SK-N-SH (cell line): ENCODE measurements at regions not wholly inside any gene's neighbourhood (a gene's known extent, or its start where the extent isn't known, plus 50 kb on each side); places are given as distances from the start of the nearest gene placed in this dataset.

Experiments used
- CTCF ChIA-PET: fragments of 300-600, 350-600 bp; formaldehyde crosslinking; extraction: SDS; loops from one replicate; lab custom pipeline; 2021; lab: Yijun Ruan, JAX
- POLR2A ChIA-PET: fragments of 350-600 bp; sonication (Branson Sonifier 250); formaldehyde crosslinking; extraction: SDS; loops from one replicate; lab custom pipeline; 2020; ENCODE audit warnings: antibody characterized with exemption, inconsistent platforms; lab: Yijun Ruan, JAX
- DNase-seq: peaks from one replicate; pipeline ENCODE4 v3.0.0; 2012
- H2AFZ ChIP-seq: fragments of 200-600 bp; sonication (generic); 2 replicates; pipeline ENCODE4 v1.8.1; 2016; ENCODE audit warnings: antibody characterized with exemption, mild to moderate bottlenecking, low read depth
- H3F3A ChIP-seq: fragments of 200-600 bp; sonication (generic); replicated peaks from 2 replicates; pipeline ENCODE3; 2016; ENCODE audit warnings: antibody characterized with exemption, mild to moderate bottlenecking; ENCODE audit not compliant: insufficient read depth
- H3K27ac ChIP-seq, 2 experiments: fragments of 200-500 bp in 1 of 2; fragments of 200-600 bp in 1 of 2; sonication (Bioruptor generic) in 1 of 2; sonication (generic), shearing (Covaris generic) in 1 of 2; 2 replicates each; pipeline versions ENCODE4 v1.5.1 to v1.6.1; 2014 to 2016; ENCODE audit warnings: low read depth in 2 of 2, inconsistent platforms in 1 of 2, low read length in 1 of 2, mild to moderate bottlenecking in 1 of 2, mixed read lengths in 1 of 2
- H3K27me3 ChIP-seq: fragments of 200-600 bp; sonication (generic), shearing (Covaris generic); 2 replicates; pipeline ENCODE4 v1.6.1; 2016; ENCODE audit warnings: mixed run types; ENCODE audit not compliant: insufficient read depth
- H3K36me3 ChIP-seq, 2 experiments: fragments of 200-500 bp in 1 of 2; fragments of 200-600 bp in 1 of 2; sonication (Bioruptor generic) in 1 of 2; sonication (generic) in 1 of 2; replicated peaks in 1 of 2; 2 replicates each; pipeline versions ENCODE3 to v1.5.1; 2014 to 2016; ENCODE audit warnings: low read length in 1 of 2, mild to moderate bottlenecking in 1 of 2; ENCODE audit not compliant: insufficient read depth in 2 of 2, control insufficient read depth in 1 of 2
- H3K4me1 ChIP-seq, 2 experiments: fragments of 200-500 bp in 1 of 2; fragments of 200-600 bp in 1 of 2; sonication (Bioruptor generic) in 1 of 2; sonication (generic), shearing (Covaris generic) in 1 of 2; 2 replicates each; pipeline versions ENCODE4 v1.5.1 to v1.6.1; 2014 to 2016; ENCODE audit warnings: low read depth in 1 of 2, low read length in 1 of 2, mixed run types in 1 of 2; ENCODE audit not compliant: insufficient read depth in 2 of 2, control insufficient read depth in 1 of 2
- H3K4me2 ChIP-seq: fragments of 200-600 bp; sonication (generic), shearing (Covaris generic); 2 replicates; pipeline ENCODE4 v1.6.1; 2017; ENCODE audit warnings: mixed run types
- H3K4me3 ChIP-seq, 2 experiments: fragments of 200-500 bp in 1 of 2; fragments of 200-600 bp in 1 of 2; sonication (Bioruptor generic) in 1 of 2; sonication (generic), shearing (Covaris generic) in 1 of 2; 2 replicates each; pipeline versions ENCODE4 v1.5.1 to v1.8.1; 2014 to 2016; ENCODE audit warnings: low read depth in 2 of 2, inconsistent platforms in 1 of 2, low read length in 1 of 2, mild to moderate bottlenecking in 1 of 2, mixed read lengths in 1 of 2, moderate library complexity in 1 of 2
- H3K79me2 ChIP-seq: fragments of 200-600 bp; sonication (generic); 2 replicates; pipeline ENCODE4 v1.8.1; 2017; ENCODE audit warnings: mild to moderate bottlenecking; ENCODE audit not compliant: insufficient read depth
- H3K9ac ChIP-seq: fragments of 200-600 bp; sonication (generic); 2 replicates; pipeline ENCODE4 v1.6.1; 2017; ENCODE audit warnings: mixed run types
- H3K9me2 ChIP-seq: fragments of 200-600 bp; sonication (generic); 2 replicates; pipeline ENCODE4 v1.6.1; 2017; ENCODE audit warnings: mixed run types
- H3K9me3 ChIP-seq: fragments of 200-600 bp; sonication (generic); 2 replicates; pipeline ENCODE4 v1.6.1; 2017; ENCODE audit warnings: mixed run types, mild to moderate bottlenecking, moderate library complexity
- H4K20me1 ChIP-seq: fragments of 200-600 bp; sonication (generic); 2 replicates; pipeline ENCODE4 v1.6.1; 2017; ENCODE audit warnings: mild to moderate bottlenecking, mixed run types; ENCODE audit not compliant: insufficient read depth
- CTCF ChIP-seq: fragments of 200-600 bp; sonication (generic); IDR thresholded peaks from 2 replicates; pipeline ENCODE4 v1.6.1; 2017; ENCODE audit warnings: antibody characterized with exemption, mild to moderate bottlenecking, moderate library complexity
- EP300 ChIP-seq, 2 experiments: IDR thresholded peaks; 2 replicates each; pipeline versions ENCODE4 v1.4.0 to v1.6.1; 2012; ENCODE audit warnings: borderline replicate concordance in 1 of 2, low read depth in 1 of 2, low read length in 1 of 2
- EZH2phosphoT487 ChIP-seq: fragments of 200-600 bp; sonication (generic); IDR thresholded peaks from 2 replicates; pipeline ENCODE4 v1.6.1; 2017; ENCODE audit warnings: low read depth, mixed run types, mild to moderate bottlenecking, antibody characterized with exemption, moderate library complexity, borderline replicate concordance
- FOXJ3 ChIP-seq: sonication (generic); formaldehyde crosslinking; IDR thresholded peaks from 2 replicates; pipeline ENCODE4 v1.5.1; 2020; ENCODE audit warnings: mild to moderate bottlenecking, missing genetic modification reagents
- FOXM1 ChIP-seq: IDR thresholded peaks from 2 replicates; pipeline ENCODE4 v1.4.0; 2012; ENCODE audit warnings: low read depth, mild to moderate bottlenecking
- GABPA ChIP-seq: IDR thresholded peaks from 2 replicates; pipeline ENCODE4 v1.4.0; 2012; ENCODE audit warnings: low read depth, mild to moderate bottlenecking
- MEF2A ChIP-seq: IDR thresholded peaks from 2 replicates; pipeline ENCODE4 v1.4.0; 2012; ENCODE audit warnings: low read depth, borderline replicate concordance
- MXI1 ChIP-seq: IDR thresholded peaks from 2 replicates; pipeline ENCODE4 v1.6.1; 2012; ENCODE audit warnings: mild to moderate bottlenecking, low read depth, low read length, improper control_type of control experiment
- NFIC ChIP-seq: IDR thresholded peaks from 2 replicates; pipeline ENCODE4 v1.4.0; 2012; ENCODE audit warnings: borderline replicate concordance
- NRF1 ChIP-seq: IDR thresholded peaks from 2 replicates; pipeline ENCODE4 v1.6.1; 2012; ENCODE audit warnings: low read depth, mild to moderate bottlenecking, low read length
- RAD21 ChIP-seq: IDR thresholded peaks from 2 replicates; pipeline ENCODE4 v1.6.1; 2012; ENCODE audit warnings: mild to moderate bottlenecking, low read length
- RCOR1 ChIP-seq: fragments of 150-350 bp; IDR thresholded peaks from 2 replicates; pipeline ENCODE4 v1.6.1; 2017; ENCODE audit warnings: antibody characterized with exemption, low read length
- REST ChIP-seq: IDR thresholded peaks from 2 replicates; pipeline ENCODE4 v1.6.1; 2012; ENCODE audit warnings: mild to moderate bottlenecking, low read depth, low read length, moderate library complexity
- TCF12 ChIP-seq: IDR thresholded peaks from 2 replicates; pipeline ENCODE4 v1.4.0; 2012
- TEAD4 ChIP-seq: IDR thresholded peaks from 2 replicates; pipeline ENCODE4 v1.4.0; 2012; ENCODE audit warnings: mild to moderate bottlenecking, borderline replicate concordance; ENCODE audit not compliant: insufficient read depth
- WGBS: methylation state at CpG from one replicate; pipeline ENCODE4 v1.1.6; 2017; ENCODE audit warnings: low lambda C conversion rate; 5-methylcytosine and 5-hydroxymethylcytosine counted together
- TF ChIP-seq, protein P1 (sequence below): IDR thresholded peaks from 2 replicates; pipeline ENCODE4 v1.4.0; 2012; ENCODE audit warnings: low read depth, borderline replicate concordance
- TF ChIP-seq, protein P2 (sequence below): fragments of 150-350 bp; IDR thresholded peaks from 2 replicates; pipeline ENCODE4 v1.6.1; 2016; ENCODE audit warnings: mild to moderate bottlenecking, low read depth, low read length

DNA sequence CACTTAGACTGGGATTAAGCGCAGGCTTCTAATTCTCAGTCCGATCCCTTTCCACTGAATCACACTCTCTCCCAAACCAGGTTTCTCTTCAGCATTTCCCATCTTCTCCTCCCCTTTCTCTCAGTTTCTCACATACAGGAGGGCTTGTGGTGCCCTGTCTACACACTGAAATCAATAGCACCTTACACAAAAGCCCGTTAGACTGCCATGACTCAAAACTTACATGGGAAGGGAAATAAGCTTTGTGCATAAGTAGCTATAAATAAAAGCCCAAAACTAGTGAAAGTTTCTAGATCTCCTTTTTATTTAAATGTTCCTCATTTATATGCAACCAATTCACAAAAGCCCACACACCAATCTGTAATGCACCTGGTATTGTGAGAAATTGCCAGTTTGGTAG is 318.4 kb downstream of the TXNL1 start:
- H3K36me3 ChIP-seq = no peaks in the 10 kb centered on the region
- no peaks in the 10 kb centered on the region for H3F3A ChIP-seq
- no peak overlapping the region for H3K4me2 ChIP-seq
- H3K9me3 ChIP-seq = no peaks in the 10 kb centered on the region
- no peak for DNase-seq
- no peaks in the 10 kb centered on the region for H3K79me2 ChIP-seq
- TF ChIP-seq MXI1 (no peak), CTCF (no peak), RAD21 (no peak)
- TF ChIP-seq, protein P1, sequence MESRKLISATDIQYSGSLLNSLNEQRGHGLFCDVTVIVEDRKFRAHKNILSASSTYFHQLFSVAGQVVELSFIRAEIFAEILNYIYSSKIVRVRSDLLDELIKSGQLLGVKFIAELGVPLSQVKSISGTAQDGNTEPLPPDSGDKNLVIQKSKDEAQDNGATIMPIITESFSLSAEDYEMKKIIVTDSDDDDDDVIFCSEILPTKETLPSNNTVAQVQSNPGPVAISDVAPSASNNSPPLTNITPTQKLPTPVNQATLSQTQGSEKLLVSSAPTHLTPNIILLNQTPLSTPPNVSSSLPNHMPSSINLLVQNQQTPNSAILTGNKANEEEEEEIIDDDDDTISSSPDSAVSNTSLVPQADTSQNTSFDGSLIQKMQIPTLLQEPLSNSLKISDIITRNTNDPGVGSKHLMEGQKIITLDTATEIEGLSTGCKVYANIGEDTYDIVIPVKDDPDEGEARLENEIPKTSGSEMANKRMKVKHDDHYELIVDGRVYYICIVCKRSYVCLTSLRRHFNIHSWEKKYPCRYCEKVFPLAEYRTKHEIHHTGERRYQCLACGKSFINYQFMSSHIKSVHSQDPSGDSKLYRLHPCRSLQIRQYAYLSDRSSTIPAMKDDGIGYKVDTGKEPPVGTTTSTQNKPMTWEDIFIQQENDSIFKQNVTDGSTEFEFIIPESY = no peak
- TF ChIP-seq, all 33 proteins: peak for 0
- Histone ChIP-seq H3K4me1 (peaks cover 3 to 15% of the 10 kb centered on the region in 2 experiments; a peak in 2 of 4 replicates), H4K20me1 (no peaks in the 10 kb centered on the region), H3K27ac (no peak overlapping the region), H3K9me2 (no peaks in the 10 kb centered on the region), H3K27me3 (no peaks in the 10 kb centered on the region), H3K9ac (no peak overlapping the region), H2AFZ (no peak overlapping the region), H3K4me3 (no peak overlapping the region)
- ChIA-PET CTCF (interaction anchor here (1.3 kb wide), 1 partner anchor 12 kb away, joined by 3 read pairs; no protein-coding TSS in a partner anchor), POLR2A (no interaction called here)
- 86% methylated on average over 3 of the region's 3 CpGs for WGBS

DNA sequence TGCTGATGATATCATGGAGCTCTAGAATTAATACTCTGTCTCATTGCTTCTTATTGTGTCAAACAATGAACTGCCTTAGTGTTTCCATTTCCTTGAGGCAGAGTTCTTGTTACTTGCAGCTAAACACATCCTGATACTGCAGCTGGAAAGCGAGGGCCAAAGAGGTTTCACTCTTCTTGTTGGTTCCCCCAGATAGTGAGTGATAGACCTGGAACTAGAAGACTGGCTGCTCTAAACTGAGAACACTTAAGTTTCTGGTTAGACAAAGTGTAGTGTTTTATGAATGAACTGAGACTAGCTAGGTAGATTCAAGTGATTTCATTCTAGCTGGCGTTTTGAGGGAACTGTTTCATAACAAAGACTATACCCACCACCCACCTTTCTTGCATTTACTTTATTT is 321.7 kb downstream of the TXNL1 start:
- no peak overlapping the region for H3K27ac ChIP-seq
- POLR2A ChIA-PET = no interaction called here
- H3K9me2 ChIP-seq = no peaks in the 10 kb centered on the region
- H3K9ac ChIP-seq = no peak overlapping the region
- no peaks in the 10 kb centered on the region for H3K79me2 ChIP-seq
- H3K27me3 ChIP-seq = no peaks in the 10 kb centered on the region
- peaks cover 3 to 7% of the 10 kb centered on the region in 2 experiments; a peak in 2 of 4 replicates for H3K4me1 ChIP-seq
- H2AFZ ChIP-seq = no peak overlapping the region
- CTCF ChIA-PET = interaction anchor here (0.6 to 1.3 kb wide), 3 partner anchors 17 to 320 kb away, joined by 3 read pairs; no protein-coding TSS in a partner anchor
- no peak overlapping the region for H3K4me2 ChIP-seq
- no peaks in the 10 kb centered on the region for H3K9me3 ChIP-seq
- H3K4me3 ChIP-seq = no peak overlapping the region
- H4K20me1 ChIP-seq = no peaks in the 10 kb centered on the region
- H3F3A ChIP-seq = no peaks in the 10 kb centered on the region
- H3K36me3 ChIP-seq = no peaks in the 10 kb centered on the region
- 46% methylated on average over 2 of the region's 2 CpGs for WGBS
- no peak for DNase-seq
- TF ChIP-seq NFIC (no peak), MEF2A (no peak), NRF1 (no peak), GABPA (no peak), EZH2phosphoT487 (no peak), FOXJ3 (no peak), RCOR1 (no peak), FOXM1 (no peak), REST (no peak), TEAD4 (no peak), EP300 (IDR thresholded peaks at IDR 0.05; ENCODE audit: borderline replicate concordance in 1 of 2, low read depth in 1 of 2, low read length in 1 of 2) (no peak), TCF12 (no peak), CTCF (no peak)
- TF ChIP-seq, protein P2, sequence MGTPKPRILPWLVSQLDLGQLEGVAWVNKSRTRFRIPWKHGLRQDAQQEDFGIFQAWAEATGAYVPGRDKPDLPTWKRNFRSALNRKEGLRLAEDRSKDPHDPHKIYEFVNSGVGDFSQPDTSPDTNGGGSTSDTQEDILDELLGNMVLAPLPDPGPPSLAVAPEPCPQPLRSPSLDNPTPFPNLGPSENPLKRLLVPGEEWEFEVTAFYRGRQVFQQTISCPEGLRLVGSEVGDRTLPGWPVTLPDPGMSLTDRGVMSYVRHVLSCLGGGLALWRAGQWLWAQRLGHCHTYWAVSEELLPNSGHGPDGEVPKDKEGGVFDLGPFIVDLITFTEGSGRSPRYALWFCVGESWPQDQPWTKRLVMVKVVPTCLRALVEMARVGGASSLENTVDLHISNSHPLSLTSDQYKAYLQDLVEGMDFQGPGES = no peak
